Neural cell (in vitro differentiated cells): ENCODE measurements at regions not wholly inside any gene's neighbourhood (a gene's known extent, or its start where the extent isn't known, plus 50 kb on each side); places are given as distances from the start of the nearest gene placed in this dataset.

Source experiments
- H2AFZ ChIP-seq: fragments of 200-600, 300-800 bp; sonication (generic), shearing (Covaris generic); 2 replicates; pipeline ENCODE4 v1.6.0; 2014; ENCODE audit warnings: low read depth, mild to moderate bottlenecking, antibody characterized with exemption, low read length, moderate library complexity
- H3F3A ChIP-seq: fragments of 200-600 bp; shearing (Covaris generic); 2 replicates; pipeline ENCODE4 v1.6.1; 2016; ENCODE audit warnings: mild to moderate bottlenecking, moderate library complexity, mixed read lengths, antibody characterized with exemption, low read length; ENCODE audit not compliant: insufficient read depth, poor library complexity, severe bottlenecking
- H3K27ac ChIP-seq: fragments of 200-600, 300-800 bp; sonication (generic), shearing (Covaris generic); 2 replicates; pipeline ENCODE4 v1.5.1; 2014; ENCODE audit warnings: mild to moderate bottlenecking, low read length, moderate library complexity
- H3K27me3 ChIP-seq: fragments of 300-800, 200-600 bp; sonication (generic), shearing (Covaris generic); 2 replicates; pipeline ENCODE4 v1.6.0; 2014; ENCODE audit warnings: mild to moderate bottlenecking, low read depth, low read length, moderate library complexity; ENCODE audit not compliant: insufficient read depth
- H3K36me3 ChIP-seq: fragments of 300-800, 200-600 bp; sonication (generic), shearing (Covaris generic); 2 replicates; pipeline ENCODE4 v1.5.1; 2014; ENCODE audit warnings: mild to moderate bottlenecking, antibody characterized with exemption, low read length, moderate library complexity; ENCODE audit not compliant: insufficient read depth
- H3K4me2 ChIP-seq: fragments of 300-800, 200-600 bp; sonication (generic), shearing (Covaris generic); 2 replicates; pipeline ENCODE4 v1.6.0; 2014; ENCODE audit warnings: mild to moderate bottlenecking, low read length
- H3K4me3 ChIP-seq: fragments of 300-800, 200-600 bp; sonication (generic), shearing (Covaris generic); 2 replicates; pipeline ENCODE4 v1.5.1; 2014; ENCODE audit warnings: mild to moderate bottlenecking, low read length, moderate library complexity
- H3K79me2 ChIP-seq: fragments of 200-600 bp; shearing (Covaris generic); replicated peaks from 2 replicates; pipeline ENCODE4 v1.6.0; 2014; ENCODE audit warnings: mild to moderate bottlenecking, low read length, moderate library complexity; ENCODE audit not compliant: insufficient read depth
- H3K9ac ChIP-seq: fragments of 300-800, 200-600 bp; sonication (generic), shearing (Covaris generic); 2 replicates; pipeline ENCODE4 v1.6.1; 2016; ENCODE audit warnings: mild to moderate bottlenecking, low read length, mixed read lengths
- H3K9me2 ChIP-seq: fragments of 200-600 bp; shearing (Covaris generic); 2 replicates; pipeline ENCODE4 v1.6.1; 2016; ENCODE audit warnings: mild to moderate bottlenecking, low read length, mixed read lengths; ENCODE audit not compliant: insufficient read depth
- H3K9me3 ChIP-seq: fragments of 200-600, 300-800 bp; sonication (generic), shearing (Covaris generic); 2 replicates; pipeline ENCODE4 v1.6.1; 2016; ENCODE audit warnings: mild to moderate bottlenecking, mixed run types, low read length, moderate library complexity, mixed read lengths
- H4K20me1 ChIP-seq: fragments of 200-600 bp; shearing (Covaris generic); 2 replicates; pipeline ENCODE4 v1.6.1; 2016; ENCODE audit warnings: mild to moderate bottlenecking, mixed run types; ENCODE audit not compliant: insufficient read depth
- CTCF ChIP-seq: fragments of 450-650 bp; IDR thresholded peaks from 2 replicates; pipeline ENCODE4 v1.5.1; 2014; ENCODE audit warnings: antibody characterized with exemption, mild to moderate bottlenecking, moderate library complexity; ENCODE audit not compliant: poor library complexity, severe bottlenecking
- EP300 ChIP-seq: fragments of 450-650 bp; conservative IDR thresholded peaks from 2 replicates; pipeline ENCODE4 v1.6.1; 2014; ENCODE audit warnings: antibody characterized with exemption, mild to moderate bottlenecking, moderate library complexity; ENCODE audit not compliant: poor library complexity, severe bottlenecking
- EZH2 ChIP-seq: fragments of 200-600, 300-800 bp; shearing (Covaris generic), sonication (generic); IDR thresholded peaks from 2 replicates; pipeline ENCODE4 v1.6.1; 2014; ENCODE audit warnings: antibody characterized with exemption, low read length, borderline replicate concordance, mild to moderate bottlenecking; ENCODE audit not compliant: insufficient read depth, poor library complexity, severe bottlenecking
- MXI1 ChIP-seq: fragments of 450-650 bp; conservative IDR thresholded peaks from 2 replicates; pipeline ENCODE4 v1.6.1; 2014; ENCODE audit warnings: antibody characterized with exemption, mild to moderate bottlenecking; ENCODE audit not compliant: poor library complexity, severe bottlenecking
- POLR2AphosphoS5 ChIP-seq: IDR thresholded peaks from 2 replicates; pipeline ENCODE4 v1.6.1; 2012
- RAD21 ChIP-seq: fragments of 450-650 bp; conservative IDR thresholded peaks from 2 replicates; pipeline ENCODE4 v1.6.1; 2014; ENCODE audit warnings: antibody characterized with exemption, mild to moderate bottlenecking, moderate library complexity
- REST ChIP-seq: IDR thresholded peaks from 2 replicates; pipeline ENCODE4 v1.6.1; 2012; ENCODE audit warnings: borderline replicate concordance
- SMC3 ChIP-seq: fragments of 450-650 bp; conservative IDR thresholded peaks from 2 replicates; pipeline ENCODE4 v1.6.1; 2014; ENCODE audit warnings: antibody characterized with exemption, mild to moderate bottlenecking, moderate library complexity; ENCODE audit not compliant: poor library complexity
- TAF1 ChIP-seq: IDR thresholded peaks from 2 replicates; pipeline ENCODE4 v1.6.1; 2012; ENCODE audit warnings: low read depth

- Histone ChIP-seq H3K27ac (no peak overlapping the region), H3K36me3 (no peaks in the 10 kb centered on the region), H2AFZ (no peak overlapping the region), H3K9me3 (no peaks in the 10 kb centered on the region), H3K9ac (no peak overlapping the region), H3F3A (no peaks in the 10 kb centered on the region), H3K79me2 (no peaks in the 10 kb centered on the region), H3K9me2 (no peaks in the 10 kb centered on the region), H3K4me3 (no peak overlapping the region), H3K27me3 (no peaks in the 10 kb centered on the region), H4K20me1 (no peaks in the 10 kb centered on the region), H3K4me2 (no peak overlapping the region)
- no peak for TF ChIP-seq MXI1
- no peak for TF ChIP-seq EZH2
- TF ChIP-seq RAD21: no peak
- no peak for TF ChIP-seq TAF1
- TF ChIP-seq REST: no peak
- no peak for TF ChIP-seq CTCF
- no peak for TF ChIP-seq EP300
- no peak for TF ChIP-seq POLR2AphosphoS5
- TF ChIP-seq SMC3: no peak
These were observed 68.6 kb upstream of the IPO5 start for GRCh38 chr13:97884707-97885468.

- Histone ChIP-seq H4K20me1 (no peaks in the 10 kb centered on the region), H3K9me3 (no peaks in the 10 kb centered on the region), H2AFZ (no peak overlapping the region), H3K79me2 (no peaks in the 10 kb centered on the region), H3K9me2 (no peaks in the 10 kb centered on the region), H3F3A (no peaks in the 10 kb centered on the region), H3K9ac (no peak overlapping the region), H3K27me3 (no peaks in the 10 kb centered on the region), H3K4me2 (no peak overlapping the region), H3K4me3 (no peak overlapping the region), H3K27ac (no peak overlapping the region), H3K36me3 (no peaks in the 10 kb centered on the region)
- no peak for TF ChIP-seq TAF1
- TF ChIP-seq MXI1: no peak
- TF ChIP-seq EZH2: no peak
- no peak for TF ChIP-seq REST
- TF ChIP-seq CTCF: no peak
- TF ChIP-seq SMC3: no peak
- no peak for TF ChIP-seq EP300
- no peak for TF ChIP-seq POLR2AphosphoS5
- no peak for TF ChIP-seq RAD21
These were observed 67.8 kb upstream of the IPO5 start for GRCh38 chr13:97885641-97886040.
